Sigmoid colon (tissue), 6 donors: ENCODE measurements at regions not wholly inside any gene's neighbourhood (a gene's known extent, or its start where the extent isn't known, plus 50 kb on each side); places are given as distances from the start of the nearest gene placed in this dataset.

Experiments
- DNase-seq: peaks from one replicate; pipeline ENCODE4 v3.0.0-alpha.2; 2019
- H3K27ac ChIP-seq, 4 donors: fragments of 200-600 bp; sonication (generic); one replicate each; pipeline ENCODE4 v1.5.1; 2016 to 2019; ENCODE audit warnings: mild to moderate bottlenecking in 1 of 4
- H3K27me3 ChIP-seq, 3 donors: fragments of 200-600 bp; sonication (generic); one replicate each; pipeline ENCODE4 v1.5.1; 2019; ENCODE audit warnings: mild to moderate bottlenecking in 1 of 3
- H3K36me3 ChIP-seq, 4 donors: fragments of 200-600 bp; sonication (generic); one replicate each; pipeline ENCODE4 v1.5.1; 2016 to 2019
- H3K4me1 ChIP-seq, 4 donors: fragments of 200-600 bp; sonication (generic); one replicate each; pipeline ENCODE4 v1.5.1; 2017 to 2019
- H3K4me3 ChIP-seq, 4 donors: fragments of 200-600 bp; sonication (generic); one replicate each; pipeline ENCODE4 v1.5.1; 2017 to 2019; ENCODE audit warnings: mild to moderate bottlenecking in 2 of 4, moderate library complexity in 1 of 4
- H3K9me3 ChIP-seq, 4 donors: fragments of 200-600 bp in 3 of 4; sonication (generic) in 3 of 4; one replicate each; pipeline versions ENCODE4 v1.5.1 to v1.6.1; 2013 to 2019
- CTCF ChIP-seq, 4 experiments: fragments of 450-650 bp in 3 of 4; fragments of 200-600 bp in 1 of 4; IDR thresholded peaks; one replicate each; pipeline ENCODE4 v1.5.1; 2016 to 2019; ENCODE audit warnings: antibody characterized with exemption in 4 of 4, mild to moderate bottlenecking in 3 of 4, moderate library complexity in 2 of 4
- EP300 ChIP-seq, 4 donors: sonication (generic); formaldehyde crosslinking; IDR thresholded peaks; one replicate each; pipeline ENCODE4 v1.6.1; 2017; ENCODE audit warnings: antibody characterized with exemption in 4 of 4
- POLR2A ChIP-seq, 2 donors: fragments of 450-650 bp; IDR thresholded peaks; one replicate each; pipeline ENCODE4 v1.6.1; 2016; ENCODE audit warnings: antibody characterized with exemption in 2 of 2, mild to moderate bottlenecking in 2 of 2, moderate library complexity in 2 of 2
- POLR2AphosphoS5 ChIP-seq, 4 donors: sonication (generic); formaldehyde crosslinking; IDR thresholded peaks; one replicate each; pipeline ENCODE4 v1.6.1; 2017; ENCODE audit warnings: antibody characterized with exemption in 4 of 4
- WGBS, 2 donors: extraction: QIAGEN DNeasy Blood & Tissue Kit; methylation state at CpG; one replicate each; pipeline ENCODE4 v1.1.7; 2013; 5-methylcytosine and 5-hydroxymethylcytosine counted together
- intact Hi-C: fragments of 100-400 bp; cut with DNase I; formaldehyde crosslinking; loops from one replicate; pipeline ENCODE4 v1.15.1; 2023
- donor health status: healthy with polysubstance abuse.
- donor health status: healthy.

DNA sequence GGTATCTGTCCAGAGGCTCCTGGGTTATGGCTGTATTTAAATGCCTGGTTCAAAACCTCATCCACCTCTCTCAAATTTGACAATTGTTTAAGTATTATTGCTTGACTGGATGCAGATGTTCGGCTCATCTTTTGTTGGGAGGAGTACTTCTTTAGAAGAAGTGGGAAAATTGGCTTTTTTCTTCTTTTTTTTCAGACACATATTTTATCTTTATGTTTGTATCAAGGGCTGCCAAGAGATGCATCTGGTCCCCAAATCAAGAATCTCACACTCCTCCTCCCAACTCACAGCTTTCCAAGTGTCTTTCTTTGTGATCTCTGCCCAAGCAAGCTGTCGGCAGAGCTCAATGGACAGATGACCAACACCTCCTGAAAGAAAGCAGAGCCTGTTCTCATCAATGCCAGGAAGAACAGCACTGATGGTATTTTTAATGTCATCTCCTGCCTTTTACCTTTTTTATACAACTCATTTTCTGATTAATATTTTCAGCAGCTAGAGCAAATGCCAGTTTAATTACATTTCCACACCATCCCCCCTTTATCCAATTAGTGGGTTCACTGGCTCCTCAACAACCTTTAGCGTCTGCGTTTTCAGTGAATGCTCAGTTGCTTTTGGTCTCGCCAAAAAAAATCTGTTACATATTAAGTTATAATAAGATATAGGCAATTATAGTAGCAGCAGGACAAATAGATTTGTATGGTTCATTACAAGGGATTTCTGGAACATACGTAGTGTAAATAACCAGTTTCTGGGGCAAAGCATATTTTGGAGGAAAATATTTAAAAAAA is 110.3 kb upstream of the SLIT3 start:
- no peak for DNase-seq
- H3K4me3 ChIP-seq: no peak overlapping the region
- H3K9me3 ChIP-seq: no peaks in the 10 kb centered on the region
- intact Hi-C loops: no loop called here
- H3K27me3 ChIP-seq: no peaks in the 10 kb centered on the region
- no peak for TF ChIP-seq POLR2A (IDR thresholded peaks at IDR 0.05)
- H3K36me3 ChIP-seq: no peaks in the 10 kb centered on the region
- no peak overlapping the region for H3K27ac ChIP-seq
- no peaks in the 10 kb centered on the region for H3K4me1 ChIP-seq
- 76% methylated on average over 6 of the region's 6 CpGs for WGBS, 2 donors

DNA sequence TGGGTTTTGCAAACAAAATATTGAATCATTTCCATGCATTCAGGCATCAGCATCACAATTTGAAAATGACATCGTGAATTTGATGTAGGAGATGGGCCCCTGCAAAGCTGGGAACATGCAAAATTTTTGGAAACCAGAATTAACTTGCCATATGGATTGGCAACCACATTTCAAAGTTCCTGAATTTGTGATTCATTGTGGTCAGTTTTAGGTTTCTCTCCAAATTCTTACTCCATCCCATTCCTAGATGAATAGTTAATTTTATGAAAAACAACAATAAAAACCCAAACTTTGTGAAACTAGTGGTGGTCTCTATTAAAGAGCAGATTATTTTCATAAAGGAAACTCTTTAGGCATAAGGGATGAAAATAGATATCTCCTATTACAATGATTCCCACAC is 107.8 kb upstream of the SLIT3 start:
- intact Hi-C loops: no loop called here
- no peak for DNase-seq
- Histone ChIP-seq H3K4me1 (no peaks in the 10 kb centered on the region), H3K27ac (no peak overlapping the region), H3K9me3 (no peaks in the 10 kb centered on the region), H3K36me3 (no peaks in the 10 kb centered on the region), H3K27me3 (no peaks in the 10 kb centered on the region), H3K4me3 (no peak overlapping the region)
- 67 to 70% methylated on average over 1 of the region's 1 CpG for WGBS, 2 donors
- TF ChIP-seq EP300 (IDR thresholded peaks at IDR 0.05) (no peak), POLR2A (IDR thresholded peaks at IDR 0.05) (no peak), POLR2AphosphoS5 (IDR thresholded peaks at IDR 0.05) (no peak), CTCF (IDR thresholded peaks at IDR 0.05) (no peak)

GRCh38 chr5:169408171-169408570 is 107.2 kb upstream of the SLIT3 start:
- no peaks in the 10 kb centered on the region for H3K27me3 ChIP-seq
- no peak overlapping the region for H3K4me3 ChIP-seq
- no peaks in the 10 kb centered on the region for H3K36me3 ChIP-seq
- WGBS, 2 donors: 21 to 66% methylated on average over 4 of the region's 4 CpGs
- H3K4me1 ChIP-seq: no peaks in the 10 kb centered on the region
- H3K9me3 ChIP-seq: no peaks in the 10 kb centered on the region
- TF ChIP-seq EP300 (IDR thresholded peaks at IDR 0.05): no peak
- TF ChIP-seq CTCF (IDR thresholded peaks at IDR 0.05): no peak
- no peak for TF ChIP-seq POLR2AphosphoS5 (IDR thresholded peaks at IDR 0.05)
- no peak for TF ChIP-seq POLR2A (IDR thresholded peaks at IDR 0.05)
- intact Hi-C loops: no loop called here
- DNase-seq: no peak
- H3K27ac ChIP-seq: no peak overlapping the region

- Histone ChIP-seq H3K36me3 (no peaks in the 10 kb centered on the region), H3K9me3 (no peaks in the 10 kb centered on the region), H3K27ac (no peak overlapping the region), H3K4me1 (no peaks in the 10 kb centered on the region), H3K27me3 (no peaks in the 10 kb centered on the region), H3K4me3 (no peak overlapping the region)
- intact Hi-C loops: no loop called here
- no peak for DNase-seq
- 46 to 70% methylated on average over 3 of the region's 3 CpGs for WGBS, 2 donors
- no peak for TF ChIP-seq CTCF (IDR thresholded peaks at IDR 0.05)
These were observed 103.3 kb upstream of the SLIT3 start for GRCh38 chr5:169404223-169404622.

GRCh38 chr5:169398515-169398914 is 97.6 kb upstream of the SLIT3 start:
- no peaks in the 10 kb centered on the region for H3K4me1 ChIP-seq
- H3K36me3 ChIP-seq: no peaks in the 10 kb centered on the region
- intact Hi-C loops: no loop called here
- H3K27ac ChIP-seq: no peak overlapping the region
- H3K4me3 ChIP-seq: no peak overlapping the region
- no peak for TF ChIP-seq POLR2A (IDR thresholded peaks at IDR 0.05)
- no peak for DNase-seq
- H3K9me3 ChIP-seq: no peaks in the 10 kb centered on the region
- WGBS, 2 donors: 66 to 81% methylated on average over 1 of the region's 1 CpG
- H3K27me3 ChIP-seq: no peaks in the 10 kb centered on the region

- H3K9me3 ChIP-seq: no peaks in the 10 kb centered on the region
- no peaks in the 10 kb centered on the region for H3K4me1 ChIP-seq
- H3K4me3 ChIP-seq: no peak overlapping the region
- H3K36me3 ChIP-seq: no peaks in the 10 kb centered on the region
- no peak for DNase-seq
- H3K27me3 ChIP-seq: no peaks in the 10 kb centered on the region
- 89 to 90% methylated on average over 1 of the region's 1 CpG for WGBS, 2 donors
- TF ChIP-seq CTCF (IDR thresholded peaks at IDR 0.05): no peak
- TF ChIP-seq EP300 (IDR thresholded peaks at IDR 0.05): no peak
- TF ChIP-seq POLR2A (IDR thresholded peaks at IDR 0.05): no peak
- TF ChIP-seq POLR2AphosphoS5 (IDR thresholded peaks at IDR 0.05): no peak
- intact Hi-C loops: no loop called here
- no peak overlapping the region for H3K27ac ChIP-seq
These were observed 94.2 kb upstream of the SLIT3 start for GRCh38 chr5:169395136-169395535.
